PC-3 (cell line): ENCODE measurements at regions not wholly inside any gene's neighbourhood (a gene's known extent, or its start where the extent isn't known, plus 50 kb on each side); places are given as distances from the start of the nearest gene placed in this dataset.

ENCODE experiments used
- CTCF ChIP-seq: fragments of 300-600 bp; sonication (generic); conservative IDR thresholded peaks from 2 replicates; pipeline ENCODE4 v1.5.1; 2017; ENCODE audit warnings: antibody characterized with exemption, low read depth, mild to moderate bottlenecking, low read length
- EZH2 ChIP-seq: fragments of 300-600 bp; sonication (generic); IDR thresholded peaks from one replicate; pipeline ENCODE4 v1.6.1; 2017; ENCODE audit warnings: antibody characterized with exemption, mild to moderate bottlenecking, low read length; ENCODE audit not compliant: unreplicated experiment
- EZH2phosphoT487 ChIP-seq: fragments of 300-600 bp; sonication (generic); IDR thresholded peaks from 2 replicates; pipeline ENCODE4 v1.6.1; 2018; ENCODE audit warnings: mild to moderate bottlenecking, antibody characterized with exemption, low read length, borderline replicate concordance

- TF ChIP-seq CTCF (no peak), EZH2 (no peak), EZH2phosphoT487 (no peak)
Observed at GRCh38 chr5:71974622-71975021, 132.7 kb upstream of the MAP1B start.
